Activated T-helper 17 cell treated with anti-CD3 and anti-CD28 coated beads, Interleukin-2, amount 50 U/mL, for 72 hours (primary cell): ENCODE measurements at regions not wholly inside any gene's neighbourhood (a gene's known extent, or its start where the extent isn't known, plus 50 kb on each side); places are given as distances from the start of the nearest gene placed in this dataset.

ENCODE experiments used
- ATAC-seq: fragments of 150-1000 bp; cut with Tn5 transposase; replicated peaks from 2 replicates; pipeline ENCODE4 v1.10.0; 2021; ENCODE audit warnings: mild to moderate bottlenecking, moderate library complexity
- H3K27ac Mint-ChIP-seq: one replicate; pipeline ENCODE4 v1.8.0; 2022; ENCODE audit warnings: mixed read lengths
- H3K27me3 Mint-ChIP-seq: one replicate; pipeline ENCODE4 v1.8.0; 2022; ENCODE audit warnings: mixed read lengths
- H3K36me3 Mint-ChIP-seq: one replicate; pipeline ENCODE4 v1.8.0; 2022; ENCODE audit warnings: low read depth, mild to moderate bottlenecking, mixed read lengths
- H3K4me1 Mint-ChIP-seq: one replicate; pipeline ENCODE4 v1.8.0; 2022; ENCODE audit warnings: mixed read lengths
- H3K4me3 Mint-ChIP-seq: one replicate; pipeline ENCODE4 v1.8.0; 2022; ENCODE audit warnings: mild to moderate bottlenecking, mixed read lengths
- H3K9me3 Mint-ChIP-seq: one replicate; pipeline ENCODE4 v1.8.0; 2022; ENCODE audit warnings: mixed read lengths

DNA sequence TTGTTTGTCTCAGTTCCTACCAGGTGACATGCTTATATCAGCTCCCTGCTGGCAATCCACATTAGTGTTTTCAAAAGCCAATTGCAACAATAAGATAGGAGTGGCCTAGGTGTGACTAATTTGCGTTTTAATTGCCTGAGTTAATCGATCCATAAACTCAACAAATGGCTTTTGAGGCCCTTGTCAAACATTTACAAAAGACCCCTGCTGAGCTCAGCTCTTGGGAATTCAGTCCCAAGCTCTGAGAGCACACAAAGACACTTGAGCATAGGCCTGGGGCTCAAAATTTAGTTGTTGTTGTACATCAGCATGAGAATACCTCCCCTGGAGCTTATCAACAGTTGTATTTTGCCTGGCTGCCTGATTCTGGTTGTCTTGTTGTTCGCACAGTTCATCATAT is 1134.4 kb upstream of the TSPY4 start:
- H3K4me1 Mint-ChIP-seq = no peaks in the 10 kb centered on the region
- no peaks in the 10 kb centered on the region for H3K36me3 Mint-ChIP-seq
- no peaks in the 10 kb centered on the region for H3K27me3 Mint-ChIP-seq

DNA sequence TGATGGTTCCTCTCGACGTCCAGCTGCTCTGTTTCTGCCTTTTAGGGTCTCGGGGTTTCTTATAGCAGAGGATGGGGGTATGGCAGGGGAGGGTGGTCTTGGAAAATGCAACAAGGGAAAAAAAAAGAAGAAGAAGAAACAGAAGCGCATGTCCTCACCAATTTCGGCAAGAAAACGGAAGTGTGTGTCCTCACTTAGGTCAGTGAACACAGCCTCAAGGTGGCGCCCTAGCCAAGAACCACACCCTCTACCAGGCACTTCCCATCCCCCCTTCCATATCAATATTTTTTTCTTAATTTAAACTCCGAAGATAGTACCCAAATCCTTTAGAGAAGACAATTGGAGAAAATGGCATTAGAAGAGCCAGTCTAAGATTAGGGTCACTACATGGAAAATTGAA is 1096.1 kb upstream of the TSPY4 start:
- no peak for ATAC-seq

More for the DNA sequence above, 1134.4 kb upstream of the TSPY4 start:
- no peak for ATAC-seq
- Mint-ChIP-seq H3K4me3 (no peak overlapping the region), H3K9me3 (no peaks in the 10 kb centered on the region), H3K27ac (no peak overlapping the region)

DNA sequence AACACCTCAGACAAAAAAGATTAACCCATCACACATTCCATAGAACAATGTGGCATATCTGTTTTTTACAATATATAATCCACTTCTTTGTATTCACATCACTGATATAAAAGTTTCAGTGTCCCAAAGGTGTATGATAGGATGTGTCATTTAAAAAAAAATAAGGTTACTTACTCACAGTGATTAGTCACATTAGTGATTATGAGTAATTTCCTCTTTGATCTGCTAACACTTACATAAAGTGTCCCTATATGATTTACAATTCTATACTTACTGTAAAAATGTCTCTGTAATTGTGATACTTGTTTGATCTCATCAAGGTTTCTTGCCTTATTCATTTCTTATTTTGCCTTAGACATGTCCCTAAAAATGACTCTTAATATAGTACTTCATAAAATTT is 1063.5 kb upstream of the TSPY4 start:
- ATAC-seq = peak; percentile 84
- H3K9me3 Mint-ChIP-seq = no peaks in the 10 kb centered on the region
- no peak overlapping the region for H3K4me3 Mint-ChIP-seq
- H3K27me3 Mint-ChIP-seq = no peaks in the 10 kb centered on the region
- no peaks in the 10 kb centered on the region for H3K4me1 Mint-ChIP-seq
- H3K36me3 Mint-ChIP-seq = no peaks in the 10 kb centered on the region
- no peak overlapping the region for H3K27ac Mint-ChIP-seq

More for the DNA sequence above, 1096.1 kb upstream of the TSPY4 start:
- no peaks in the 10 kb centered on the region for H3K36me3 Mint-ChIP-seq
- H3K4me1 Mint-ChIP-seq = no peaks in the 10 kb centered on the region
- no peak overlapping the region for H3K4me3 Mint-ChIP-seq
- H3K9me3 Mint-ChIP-seq = no peaks in the 10 kb centered on the region
- H3K27ac Mint-ChIP-seq = no peak overlapping the region
- no peaks in the 10 kb centered on the region for H3K27me3 Mint-ChIP-seq

DNA sequence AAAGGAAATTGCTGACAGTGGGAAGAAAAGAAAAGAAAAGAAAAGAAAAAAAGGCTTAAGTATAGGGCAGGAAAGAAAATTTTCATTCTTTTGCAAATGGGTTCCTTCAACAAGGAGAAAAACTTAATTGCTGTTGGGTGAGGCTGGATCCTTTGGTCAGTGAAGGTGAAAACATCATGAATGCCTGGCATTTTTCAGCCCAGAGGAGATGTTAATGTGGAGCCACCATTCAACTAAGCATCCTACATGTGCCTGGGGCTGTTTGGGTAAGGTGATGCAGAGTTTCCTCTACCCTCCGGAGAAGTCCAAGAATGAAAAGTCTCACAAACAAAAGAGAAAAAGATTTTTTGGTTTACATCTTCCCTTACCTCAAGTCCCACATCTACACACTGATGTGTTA is 1032.2 kb upstream of the TSPY4 start:
- Mint-ChIP-seq H3K27ac (no peak overlapping the region), H3K4me1 (no peaks in the 10 kb centered on the region), H3K9me3 (no peaks in the 10 kb centered on the region), H3K4me3 (no peak overlapping the region), H3K27me3 (no peaks in the 10 kb centered on the region), H3K36me3 (no peaks in the 10 kb centered on the region)
- ATAC-seq = no peak

DNA sequence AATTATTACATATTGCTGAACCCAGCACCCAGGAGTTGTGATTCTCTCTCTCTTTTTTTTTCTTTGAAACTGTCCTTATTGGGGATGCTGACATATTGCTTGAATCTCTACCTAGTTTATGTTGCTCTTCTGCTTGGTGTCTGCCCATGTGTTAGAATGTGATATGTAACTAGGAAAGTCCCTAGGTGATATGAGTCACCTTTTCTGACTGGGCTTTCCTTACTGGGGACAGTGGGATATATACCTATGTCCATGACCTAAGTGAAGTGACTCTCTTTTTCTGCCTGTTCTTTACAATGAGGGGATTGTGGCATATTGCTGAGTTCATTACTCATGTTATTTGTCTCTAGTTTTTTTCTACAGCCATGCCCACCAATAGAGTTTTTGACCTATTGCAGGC is 1013.2 kb upstream of the TSPY4 start:
- Mint-ChIP-seq H3K9me3 (no peaks in the 10 kb centered on the region), H3K4me1 (no peaks in the 10 kb centered on the region), H3K4me3 (no peak overlapping the region), H3K27me3 (no peaks in the 10 kb centered on the region), H3K27ac (peak overlapping the region; percentile 32), H3K36me3 (no peaks in the 10 kb centered on the region)
- ATAC-seq = peak; percentile 67

DNA sequence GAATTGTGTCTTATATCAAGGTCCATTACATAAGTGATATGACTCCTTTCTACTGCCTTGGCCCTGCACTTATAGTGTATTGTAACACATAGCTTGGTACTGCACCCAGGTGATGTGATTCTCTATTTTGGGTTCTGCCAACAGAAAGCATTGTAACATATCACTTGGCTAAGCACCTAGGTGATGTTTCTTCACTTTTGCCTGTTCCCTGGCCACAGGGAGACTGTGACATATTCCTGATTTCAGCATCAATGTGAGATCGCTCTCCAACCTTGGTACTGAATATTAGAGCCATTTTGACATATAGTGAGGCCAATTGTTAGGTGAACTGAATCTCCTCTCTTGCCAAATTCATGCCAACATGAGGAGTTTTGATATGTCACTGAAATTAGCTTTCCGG is 1010.3 kb upstream of the TSPY4 start:
- Mint-ChIP-seq H3K4me3 (no peak overlapping the region), H3K9me3 (no peaks in the 10 kb centered on the region), H3K27me3 (no peaks in the 10 kb centered on the region), H3K4me1 (no peaks in the 10 kb centered on the region), H3K36me3 (no peaks in the 10 kb centered on the region), H3K27ac (no peak overlapping the region)
- ATAC-seq = no peak

DNA sequence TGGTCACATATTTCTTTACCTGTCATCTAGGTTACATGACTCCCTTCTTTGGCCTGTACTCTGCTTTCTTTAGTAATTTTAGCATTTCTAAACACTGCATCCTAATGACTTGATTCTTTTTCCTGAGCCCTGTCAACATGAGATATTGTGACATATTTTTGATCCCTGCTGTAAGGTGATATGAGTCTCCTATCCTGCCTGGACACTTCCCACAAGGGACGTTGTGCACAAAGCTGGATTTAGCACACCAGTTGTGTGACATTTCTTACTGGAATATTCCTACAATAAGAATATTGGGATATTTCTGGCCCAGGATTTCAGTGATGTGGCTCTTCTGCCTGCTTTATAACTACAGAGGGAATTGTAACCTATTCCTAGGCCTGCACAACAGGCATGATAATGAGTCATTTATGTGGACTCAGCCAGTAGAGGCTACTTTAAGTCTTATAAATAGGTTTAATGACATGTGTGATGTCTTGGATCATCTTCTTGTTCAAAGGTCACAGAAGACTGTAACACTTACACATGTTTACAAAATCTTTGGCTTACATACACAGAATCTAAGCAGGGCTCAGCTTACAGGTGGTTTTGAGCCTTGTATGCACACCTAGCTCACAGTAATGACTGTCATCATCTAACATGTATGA is 1009.4 kb upstream of the TSPY4 start:
- no peak overlapping the region for H3K4me3 Mint-ChIP-seq
- H3K9me3 Mint-ChIP-seq = no peaks in the 10 kb centered on the region
- H3K36me3 Mint-ChIP-seq = no peaks in the 10 kb centered on the region
- H3K27ac Mint-ChIP-seq = no peak overlapping the region
- H3K4me1 Mint-ChIP-seq = no peaks in the 10 kb centered on the region
- no peak for ATAC-seq
- H3K27me3 Mint-ChIP-seq = no peaks in the 10 kb centered on the region

DNA sequence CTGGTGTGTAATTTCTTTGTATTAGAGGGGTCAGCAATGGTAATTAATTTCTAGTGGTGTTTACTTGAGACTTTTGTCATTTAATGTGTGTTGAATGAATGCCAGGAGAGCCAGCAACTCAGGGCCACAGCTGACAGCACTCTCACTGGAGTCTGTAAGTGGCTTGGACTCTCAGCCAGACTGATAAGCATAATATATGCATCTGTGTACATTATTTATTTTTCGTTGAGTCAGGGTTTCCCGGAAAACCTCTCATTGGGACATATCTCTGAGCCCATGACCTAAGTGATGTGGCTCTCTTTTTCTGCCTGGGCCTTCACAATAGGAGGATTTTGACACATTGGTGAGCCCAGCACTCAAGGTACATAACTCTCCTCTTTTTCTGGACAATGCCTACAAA is 1007.8 kb upstream of the TSPY4 start:
- H3K9me3 Mint-ChIP-seq = no peaks in the 10 kb centered on the region
- no peak overlapping the region for H3K27ac Mint-ChIP-seq
- ATAC-seq = no peak
- no peaks in the 10 kb centered on the region for H3K27me3 Mint-ChIP-seq
- no peak overlapping the region for H3K4me3 Mint-ChIP-seq
- H3K4me1 Mint-ChIP-seq = no peaks in the 10 kb centered on the region
- no peaks in the 10 kb centered on the region for H3K36me3 Mint-ChIP-seq

DNA sequence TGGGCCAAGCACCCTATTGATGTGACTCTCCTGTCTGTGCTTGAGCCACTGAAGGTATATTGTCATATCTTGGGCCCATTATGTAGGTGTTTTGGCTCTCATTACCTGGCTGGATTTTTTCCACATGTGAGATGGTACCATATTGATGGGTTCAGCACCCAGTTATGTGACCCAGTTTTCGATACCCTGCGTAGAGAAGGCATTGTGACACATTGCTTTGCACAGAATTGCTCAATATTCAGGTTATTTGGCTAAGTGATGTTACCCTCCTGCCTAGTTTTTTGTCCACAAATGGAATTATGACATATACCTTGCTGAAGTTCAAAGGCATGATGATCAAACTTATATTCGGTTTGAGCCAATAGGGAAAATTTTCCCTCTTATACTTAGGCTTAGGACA is 1007.3 kb upstream of the TSPY4 start:
- Mint-ChIP-seq H3K36me3 (no peaks in the 10 kb centered on the region), H3K9me3 (no peaks in the 10 kb centered on the region), H3K4me3 (no peak overlapping the region), H3K27ac (no peak overlapping the region), H3K27me3 (no peaks in the 10 kb centered on the region), H3K4me1 (no peaks in the 10 kb centered on the region)
- ATAC-seq = no peak

DNA sequence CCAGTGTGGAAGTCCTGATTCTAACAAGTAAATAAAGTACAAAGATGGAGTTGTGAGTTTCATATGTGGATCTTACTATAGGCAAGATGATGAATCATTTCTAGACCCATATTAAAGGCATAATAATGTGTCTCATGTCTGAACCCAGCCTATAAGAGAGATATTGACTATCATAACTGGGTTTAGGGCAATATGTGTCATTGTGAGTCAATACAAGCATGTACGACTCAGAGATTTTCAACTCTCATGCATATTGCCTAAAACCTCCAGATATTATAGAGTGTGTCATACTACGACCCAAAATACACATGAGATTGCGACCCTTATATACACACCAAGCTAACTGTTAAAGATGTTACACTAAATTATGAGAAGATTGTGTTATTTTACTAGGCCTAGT is 1003.9 kb upstream of the TSPY4 start:
- Mint-ChIP-seq H3K27ac (no peak overlapping the region), H3K4me3 (no peak overlapping the region), H3K27me3 (no peaks in the 10 kb centered on the region), H3K9me3 (no peaks in the 10 kb centered on the region), H3K4me1 (no peaks in the 10 kb centered on the region), H3K36me3 (no peaks in the 10 kb centered on the region)
- peak; percentile 52 for ATAC-seq

DNA sequence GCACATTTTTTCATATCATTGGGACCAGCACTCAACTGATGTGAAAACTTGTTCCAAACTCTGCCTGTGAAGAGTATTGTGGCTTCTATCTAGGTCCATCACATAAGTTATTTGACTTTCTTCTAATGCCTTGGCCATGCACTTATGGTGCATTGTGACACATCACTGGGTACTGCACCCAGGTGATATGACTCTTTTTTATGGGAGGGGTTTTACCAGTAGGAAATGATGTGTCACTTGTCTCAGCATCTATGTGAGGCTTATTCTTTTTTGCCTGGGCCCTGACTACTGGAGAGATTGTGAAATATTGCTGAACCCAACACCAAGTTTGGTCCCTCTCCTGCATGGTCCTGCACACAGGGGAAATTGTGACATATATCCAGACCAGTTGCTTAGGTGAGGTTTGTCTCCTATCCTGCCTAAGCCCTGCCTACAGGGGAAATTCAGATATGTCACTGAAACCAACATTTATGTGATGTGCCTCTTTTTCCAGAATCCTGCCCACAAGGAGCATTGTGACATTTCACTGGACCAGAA is 1001.9 kb upstream of the TSPY4 start:
- H3K27me3 Mint-ChIP-seq = no peaks in the 10 kb centered on the region
- no peak overlapping the region for H3K4me3 Mint-ChIP-seq
- H3K9me3 Mint-ChIP-seq = no peaks in the 10 kb centered on the region
- ATAC-seq = peak; percentile 61
- no peaks in the 10 kb centered on the region for H3K4me1 Mint-ChIP-seq
- peak overlapping the region; percentile 62 for H3K27ac Mint-ChIP-seq
- no peaks in the 10 kb centered on the region for H3K36me3 Mint-ChIP-seq

DNA sequence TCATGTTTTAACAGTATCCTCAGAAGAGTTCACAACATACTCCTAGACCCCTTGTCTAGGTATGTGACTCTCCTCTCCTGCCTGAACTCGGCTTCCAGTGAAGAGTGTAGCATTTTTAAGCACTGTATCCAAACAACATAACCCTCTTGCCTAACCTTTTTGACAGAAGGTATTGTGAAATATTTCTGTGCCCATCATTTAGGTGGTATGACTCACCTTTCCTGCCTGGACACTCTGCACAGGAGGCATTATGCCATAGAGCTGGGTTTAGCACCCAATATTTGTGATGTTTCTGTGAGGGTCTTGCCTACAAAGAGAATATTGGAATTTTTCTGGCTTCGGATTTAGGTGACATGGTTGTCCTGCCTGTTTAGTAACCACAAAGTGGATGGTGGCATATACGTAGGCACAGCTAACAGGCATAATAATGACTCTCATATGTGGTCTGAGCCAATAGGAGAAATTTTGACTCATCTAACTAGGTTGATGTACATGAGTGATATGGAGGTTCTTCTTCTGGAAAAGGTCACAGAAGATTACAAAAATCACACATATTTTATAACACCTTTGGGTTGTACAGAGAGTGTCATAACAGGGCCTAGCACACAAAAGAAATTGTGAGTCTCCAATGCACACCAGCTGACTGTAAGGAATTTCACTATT is 1001.0 kb upstream of the TSPY4 start:
- peak; percentile 37 for ATAC-seq
- Mint-ChIP-seq H3K36me3 (no peaks in the 10 kb centered on the region), H3K9me3 (no peaks in the 10 kb centered on the region), H3K4me3 (no peak overlapping the region), H3K27me3 (no peaks in the 10 kb centered on the region), H3K4me1 (no peaks in the 10 kb centered on the region), H3K27ac (peak overlapping the region; percentile 62)

DNA sequence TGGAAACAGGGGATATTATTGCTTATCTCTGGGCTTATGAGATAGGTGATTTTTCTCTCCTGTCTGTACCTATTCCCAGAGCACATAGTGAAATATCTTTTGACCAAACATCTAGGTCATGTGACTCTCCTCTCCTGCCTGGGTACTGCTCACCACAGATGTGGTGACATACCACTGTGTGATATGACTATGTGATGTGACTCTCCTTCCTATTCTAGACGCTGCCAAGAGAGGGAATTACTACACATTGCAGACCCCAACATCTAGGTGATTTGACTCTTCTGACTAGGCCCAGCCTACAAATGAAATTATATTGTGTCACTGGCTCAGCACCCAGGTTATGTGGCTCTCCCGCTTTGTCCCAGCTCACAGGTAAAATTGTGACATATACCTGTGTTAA is 996.3 kb upstream of the TSPY4 start:
- Mint-ChIP-seq H3K9me3 (no peaks in the 10 kb centered on the region), H3K27me3 (no peaks in the 10 kb centered on the region), H3K36me3 (no peaks in the 10 kb centered on the region), H3K4me3 (no peak overlapping the region), H3K4me1 (no peaks in the 10 kb centered on the region), H3K27ac (no peak overlapping the region)
- ATAC-seq = peak; percentile 55

DNA sequence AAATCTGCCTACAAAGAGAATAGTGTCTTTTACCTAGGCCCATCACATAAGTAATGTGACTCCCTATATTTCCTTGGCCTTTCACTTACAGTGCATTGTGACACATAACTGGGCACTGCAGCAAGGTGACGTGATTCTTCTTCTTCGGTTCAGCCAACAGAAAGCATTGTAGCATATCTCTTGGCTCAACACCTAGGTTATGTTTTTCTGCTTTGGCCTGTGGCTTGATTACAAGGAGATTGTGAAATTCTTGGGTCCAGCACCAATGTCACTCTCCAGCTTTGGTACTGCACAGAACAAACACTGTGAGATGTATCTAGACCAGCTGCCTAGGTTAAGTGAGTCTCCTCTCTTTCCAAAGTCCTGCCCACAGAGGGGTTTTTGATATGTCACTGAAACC is 995.1 kb upstream of the TSPY4 start:
- Mint-ChIP-seq H3K4me1 (no peaks in the 10 kb centered on the region), H3K36me3 (no peaks in the 10 kb centered on the region), H3K9me3 (no peaks in the 10 kb centered on the region), H3K27me3 (no peaks in the 10 kb centered on the region), H3K27ac (no peak overlapping the region), H3K4me3 (no peak overlapping the region)
- ATAC-seq = no peak

DNA sequence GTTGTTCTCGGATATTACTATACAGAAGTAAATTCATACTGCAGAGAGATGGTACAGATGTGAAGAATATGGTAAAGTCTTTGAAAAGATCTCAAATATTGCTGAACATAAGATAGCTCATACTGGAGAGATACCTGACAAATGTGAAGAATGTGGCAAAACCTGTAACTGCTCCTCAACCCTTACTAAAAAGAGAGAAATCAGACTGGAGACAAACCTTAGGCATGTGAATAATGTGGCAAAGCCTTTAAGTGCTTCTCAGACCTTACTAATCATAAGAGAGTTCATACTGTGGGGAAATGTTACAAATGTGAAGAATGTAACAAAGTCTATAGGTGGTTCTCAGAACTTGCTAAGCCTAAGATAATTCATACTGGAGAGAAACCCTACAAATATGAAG is 986.0 kb upstream of the TSPY4 start:
- Mint-ChIP-seq H3K4me1 (no peaks in the 10 kb centered on the region), H3K36me3 (no peaks in the 10 kb centered on the region), H3K9me3 (no peaks in the 10 kb centered on the region), H3K4me3 (no peak overlapping the region), H3K27ac (no peak overlapping the region), H3K27me3 (no peaks in the 10 kb centered on the region)
- ATAC-seq = no peak
